Heart right ventricle (tissue), 16 donors: ENCODE measurements at regions not wholly inside any gene's neighbourhood (a gene's known extent, or its start where the extent isn't known, plus 50 kb on each side); places are given as distances from the start of the nearest gene placed in this dataset.

Experiments used
- ATAC-seq, 8 donors: fragments of 200-7000 bp; cut with Tn5 transposase; one replicate each; pipeline ENCODE4 v1.9.1; 2020; ENCODE audit warnings: mild to moderate bottlenecking in 8 of 8, moderate library complexity in 8 of 8, moderate number of reproducible peaks in 1 of 8
- DNase-seq, 2 donors: peaks; one replicate each; pipeline ENCODE4 v3.0.0-alpha.2; 2020
- H3K27ac ChIP-seq, 10 donors: fragments of 200-600 bp; sonication (generic) in 2 of 10; one replicate each; pipeline versions ENCODE4 v1.5.0 to v1.8.0; 2020 to 2022; ENCODE audit warnings: mild to moderate bottlenecking in 3 of 10
- H3K27me3 ChIP-seq, 7 donors: fragments of 200-600 bp; one replicate each; pipeline ENCODE4 v1.8.0; 2021 to 2022; ENCODE audit warnings: mild to moderate bottlenecking in 2 of 7
- H3K36me3 ChIP-seq, 9 donors: fragments of 200-600 bp; sonication (generic) in 1 of 9; one replicate each; pipeline versions ENCODE4 v1.5.0 to v1.8.0; 2020 to 2022; ENCODE audit warnings: mild to moderate bottlenecking in 2 of 9
- H3K4me1 ChIP-seq, 9 donors: fragments of 200-600 bp; sonication (generic) in 1 of 9; one replicate each; pipeline versions ENCODE4 v1.5.0 to v1.8.0; 2020 to 2022; ENCODE audit warnings: mild to moderate bottlenecking in 4 of 9
- H3K4me3 ChIP-seq, 10 donors: fragments of 200-600 bp; sonication (generic) in 2 of 10; one replicate each; pipeline versions ENCODE4 v1.5.0 to v1.8.0; 2020 to 2022; ENCODE audit warnings: mild to moderate bottlenecking in 7 of 10, moderate library complexity in 2 of 10
- H3K9me3 ChIP-seq, 11 donors: fragments of 200-600 bp in 10 of 11; sonication (generic) in 2 of 11; one replicate each; pipeline versions ENCODE4 v1.5.0 to v1.8.0; 2013 to 2022; ENCODE audit warnings: mild to moderate bottlenecking in 2 of 11, control low read depth in 1 of 11, moderate library complexity in 1 of 11
- WGBS, 2 donors: extraction: QIAGEN DNeasy Blood & Tissue Kit; methylation state at CpG; one replicate each; pipeline ENCODE4 v1.1.7; 2013; ENCODE audit warnings: inconsistent platforms in 1 of 2; 5-methylcytosine and 5-hydroxymethylcytosine counted together
- intact Hi-C, 10 donors: fragments of 100-400 bp; cut with DNase I; formaldehyde crosslinking; loops; one replicate each; pipeline versions ENCODE4 v1.11.1 to v1.14.2; 2022
- TF ChIP-seq, protein P1 (sequence below), 9 donors: fragments of 200-600 bp; sonication (generic) in 2 of 9; IDR thresholded peaks; one replicate each; pipeline versions ENCODE4 v1.5.0 to v1.8.0; 2021 to 2022; ENCODE audit warnings: antibody characterized with exemption in 9 of 9, mild to moderate bottlenecking in 5 of 9, moderate library complexity in 1 of 9
- donor health status: Arrhythmogenic right ventricular cardiomyopathy.
- donor health status: ischemic (EF 13 %, LVEDD 7.1; RV severe dilation, severe dysfunction).
- donor health status: healthy with polysubstance abuse.
- donor health status: DM: no; HTN: yes; CAD: no.
- donor health status: DM: no; HTN: no; CAD: no.
- donor health status: ischemic (EF 25% LVEDD 6.9; RV normal size, moderate dysfunction).
- donor health status: ischemic (EF 25% LVEDD 5.7; RV mildly dilated, moderate dysfunction).
- donor health status: healthy.
- donor health status: DM: yes; HTN: yes; CAD: no.
- donor health status: Ischemic cardiomyopathy.
- donor health status: ischemic (EF 35%, LVEDD 5.7; RV mildly dilated, moderate dysfunction).
- donor health status: nonischemic (EF 11% LVEDD 7.7; RV severe dilation, severe dysfunction).
- donor health status: DM: yes; HTN: yes; CAD: no.
- donor health status: PGD.
- donor health status: ischemic (EF 29% LVEDD 5.4; RV normal size, mild dysfunction).
- donor health status: nonischemic (EF 23%, LVEDD 6.1; RV moderate dilation, normal function).

DNA sequence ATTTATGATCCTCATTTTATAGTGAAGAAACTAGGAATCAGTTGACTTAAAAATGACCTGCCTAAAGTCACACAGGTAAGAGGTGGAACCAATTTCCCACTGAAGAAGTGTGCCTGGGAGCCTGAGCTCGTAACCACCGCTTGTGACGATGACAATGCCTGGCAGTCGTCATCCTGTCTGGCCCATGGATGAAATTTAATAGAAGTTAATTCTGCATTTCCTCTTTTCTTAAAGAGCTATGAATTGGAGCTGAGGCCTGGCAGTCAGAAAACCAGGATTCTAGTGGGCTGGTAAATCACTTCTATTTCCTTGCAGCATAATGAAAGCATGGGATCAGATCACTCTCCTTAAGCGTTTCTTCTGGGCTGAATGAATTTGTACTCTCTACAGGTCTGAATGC, 200.0 kb upstream of the SGK1 start:
- intact Hi-C loops, result loop anchor here in 8 of 10 donors (1.0 to 10.0 kb wide), 5 partner anchors 173 to 343 kb away; no protein-coding TSS in a partner anchor
- ATAC-seq (peak in 5 of 8 donors; percentile 7 to 30 (median 20)), DNase-seq (no peak)
- Histone ChIP-seq H3K36me3 (no peaks in the 10 kb centered on the region), H3K9me3 (no peaks in the 10 kb centered on the region), H3K4me3 (peak overlapping the region in 2 of 10 donors; percentile 21 to 25), H3K4me1 (peaks cover 0 to 59% (median 46%) of the 10 kb centered on the region in 9 donors), H3K27ac (peak overlapping the region in 9 of 10 donors; percentile 19 to 89 (median 75)), H3K27me3 (no peaks in the 10 kb centered on the region)
- 29 to 31% methylated on average over 5 of the region's 5 CpGs for WGBS, 2 donors
- TF ChIP-seq, protein P1, sequence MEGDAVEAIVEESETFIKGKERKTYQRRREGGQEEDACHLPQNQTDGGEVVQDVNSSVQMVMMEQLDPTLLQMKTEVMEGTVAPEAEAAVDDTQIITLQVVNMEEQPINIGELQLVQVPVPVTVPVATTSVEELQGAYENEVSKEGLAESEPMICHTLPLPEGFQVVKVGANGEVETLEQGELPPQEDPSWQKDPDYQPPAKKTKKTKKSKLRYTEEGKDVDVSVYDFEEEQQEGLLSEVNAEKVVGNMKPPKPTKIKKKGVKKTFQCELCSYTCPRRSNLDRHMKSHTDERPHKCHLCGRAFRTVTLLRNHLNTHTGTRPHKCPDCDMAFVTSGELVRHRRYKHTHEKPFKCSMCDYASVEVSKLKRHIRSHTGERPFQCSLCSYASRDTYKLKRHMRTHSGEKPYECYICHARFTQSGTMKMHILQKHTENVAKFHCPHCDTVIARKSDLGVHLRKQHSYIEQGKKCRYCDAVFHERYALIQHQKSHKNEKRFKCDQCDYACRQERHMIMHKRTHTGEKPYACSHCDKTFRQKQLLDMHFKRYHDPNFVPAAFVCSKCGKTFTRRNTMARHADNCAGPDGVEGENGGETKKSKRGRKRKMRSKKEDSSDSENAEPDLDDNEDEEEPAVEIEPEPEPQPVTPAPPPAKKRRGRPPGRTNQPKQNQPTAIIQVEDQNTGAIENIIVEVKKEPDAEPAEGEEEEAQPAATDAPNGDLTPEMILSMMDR (IDR thresholded peaks at IDR 0.05), result no peak

DNA sequence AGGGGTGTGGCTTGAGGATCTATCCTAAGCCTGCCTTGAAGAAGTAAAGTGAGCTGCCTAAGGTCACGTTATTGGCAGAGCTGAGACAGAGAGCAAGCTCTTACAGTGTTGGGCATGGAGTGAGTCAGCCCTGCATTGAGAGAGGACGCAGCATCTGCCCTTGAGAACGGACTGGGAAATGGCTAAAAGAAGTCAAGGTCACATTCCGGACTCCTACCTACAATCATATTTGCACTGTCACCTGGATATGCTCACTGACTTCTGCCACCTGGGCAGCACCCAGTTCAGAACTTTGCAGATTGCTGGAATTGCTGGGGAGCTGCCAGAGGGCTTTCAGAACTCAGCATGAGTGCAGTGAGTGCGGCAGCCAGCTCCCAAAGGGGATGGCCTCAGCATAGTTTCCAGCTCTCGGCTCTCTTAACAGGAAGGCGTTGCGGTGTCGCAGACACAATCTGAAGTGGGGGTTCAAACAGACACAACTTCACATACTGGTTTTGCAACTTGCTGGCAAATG, 199.3 kb upstream of the SGK1 start:
- WGBS, 2 donors, result 3 to 9% methylated on average over 9 of the region's 9 CpGs
- Histone ChIP-seq H3K4me3 (peak overlapping the region in 6 of 10 donors; percentile 1 to 25 (median 12)), H3K9me3 (no peaks in the 10 kb centered on the region), H3K36me3 (no peaks in the 10 kb centered on the region), H3K4me1 (peaks cover 0 to 65% (median 51%) of the 10 kb centered on the region in 9 donors), H3K27me3 (no peaks in the 10 kb centered on the region), H3K27ac (peak overlapping the region; percentile 8 to 89 (median 74))
- intact Hi-C loops, result loop anchor here in 8 of 10 donors (1.0 to 10.0 kb wide), 5 partner anchors 172 to 342 kb away; no protein-coding TSS in a partner anchor
- DNase-seq, result peak; percentile 72 to 84
- ATAC-seq, result peak; percentile 84 to 96 (median 94)
- TF ChIP-seq, protein P1 (IDR thresholded peaks at IDR 0.05), result no peak

DNA sequence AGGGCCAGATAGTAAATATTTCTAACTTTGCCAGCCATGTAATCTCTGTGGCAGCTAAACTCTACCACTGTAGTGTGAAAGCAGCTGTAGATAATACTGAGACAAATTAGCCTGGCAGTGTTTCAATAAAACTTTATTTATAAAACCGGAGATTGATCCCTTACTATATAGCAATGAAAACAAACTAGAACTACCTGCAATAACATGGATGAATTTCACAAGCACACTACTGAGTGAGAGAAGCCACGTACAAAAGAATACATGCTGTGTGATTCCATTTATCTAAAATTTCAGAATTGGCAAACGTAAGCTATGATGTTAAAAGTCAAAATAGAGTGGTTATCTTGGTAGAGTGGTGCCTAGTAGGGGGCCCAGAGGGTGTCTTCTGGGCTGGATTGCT, 198.7 kb upstream of the SGK1 start:
- DNase-seq (no peak), ATAC-seq (no peak)
- H3K27ac ChIP-seq, result peak overlapping the region; percentile 8 to 89 (median 74)
- 55 to 70% methylated on average over 3 of the region's 3 CpGs for WGBS, 2 donors
- no peak overlapping the region for H3K4me3 ChIP-seq
- H3K27me3 ChIP-seq, result no peaks in the 10 kb centered on the region
- no peaks in the 10 kb centered on the region for H3K9me3 ChIP-seq
- no peaks in the 10 kb centered on the region for H3K36me3 ChIP-seq
- H3K4me1 ChIP-seq, result peaks cover 0 to 72% (median 55%) of the 10 kb centered on the region in 9 donors
- TF ChIP-seq, protein P1 (IDR thresholded peaks at IDR 0.05), result no peak
- intact Hi-C loops, result loop anchor here in 8 of 10 donors (5.0 to 10.0 kb wide), 4 partner anchors 172 to 342 kb away; no protein-coding TSS in a partner anchor

DNA sequence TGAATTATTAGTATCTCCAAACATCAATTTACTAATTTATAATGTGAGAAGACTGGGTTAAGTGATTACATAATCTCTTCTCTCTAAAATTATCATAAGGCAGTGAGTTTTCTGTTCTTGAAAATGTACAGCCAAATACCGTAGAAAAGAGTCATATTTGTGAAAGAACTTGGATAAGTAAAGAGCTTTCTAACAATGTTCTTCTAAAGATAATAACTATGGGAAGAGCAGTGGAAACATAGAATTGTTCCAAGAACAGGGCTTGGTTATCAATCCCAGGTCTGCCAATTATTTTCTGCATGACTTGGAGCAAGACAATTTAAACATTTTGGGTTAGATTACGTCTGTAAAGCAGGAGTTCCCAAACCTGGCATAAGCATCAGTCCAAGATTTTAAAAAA, 198.1 kb upstream of the SGK1 start:
- peaks cover 0 to 73% (median 55%) of the 10 kb centered on the region in 9 donors for H3K4me1 ChIP-seq
- H3K36me3 ChIP-seq, result no peaks in the 10 kb centered on the region
- WGBS, 2 donors, result 58 to 70% methylated on average over 2 of the region's 2 CpGs
- TF ChIP-seq, protein P1 (IDR thresholded peaks at IDR 0.05), result no peak
- intact Hi-C loops, result loop anchor here in 8 of 10 donors (5.0 to 10.0 kb wide), 4 partner anchors 171 to 341 kb away; no protein-coding TSS in a partner anchor
- peak overlapping the region in 2 of 10 donors; percentile 81 to 89 for H3K27ac ChIP-seq
- H3K4me3 ChIP-seq, result no peak overlapping the region
- no peaks in the 10 kb centered on the region for H3K9me3 ChIP-seq
- ATAC-seq, result no peak
- H3K27me3 ChIP-seq, result no peaks in the 10 kb centered on the region
- DNase-seq, result no peak
